ENCODE measurements at regions not wholly inside any gene's neighbourhood (a gene's known extent, or its start where the extent isn't known, plus 50 kb on each side); places are given as distances from the start of the nearest gene placed in this dataset.

GRCh38 chr10:100679327-100679726 is 66.1 kb upstream of the PAX2 start:
- DNase-seq (ENCODE audit: low spot score): no peak
- TF ChIP-seq CTCF (IDR thresholded peaks at IDR 0.05; ENCODE audit: extremely low read depth, missing control alignments): no peak

GRCh38 chr10:100683004-100683403 is 62.4 kb upstream of the PAX2 start:
- DNase-seq (ENCODE audit: low spot score): no peak
- TF ChIP-seq CTCF (IDR thresholded peaks at IDR 0.05; ENCODE audit: extremely low read depth, missing control alignments): no peak

GRCh38 chr10:100683545-100684300 is 61.7 kb upstream of the PAX2 start:
- TF ChIP-seq CTCF (IDR thresholded peaks at IDR 0.05; ENCODE audit: extremely low read depth, missing control alignments): no peak
- DNase-seq (ENCODE audit: low spot score): no peak

GRCh38 chr10:100684688-100685235 is 60.6 kb upstream of the PAX2 start:
- no peak for TF ChIP-seq CTCF (IDR thresholded peaks at IDR 0.05; ENCODE audit: extremely low read depth, missing control alignments)
- DNase-seq (ENCODE audit: low spot score): no peak

- no peak for DNase-seq (ENCODE audit: low spot score)
- no peak for TF ChIP-seq CTCF (IDR thresholded peaks at IDR 0.05; ENCODE audit: extremely low read depth, missing control alignments)
These were observed 60.1 kb upstream of the PAX2 start for GRCh38 chr10:100685331-100685730.

GRCh38 chr10:100687143-100688003 is 58.0 kb upstream of the PAX2 start:
- no peak for DNase-seq (ENCODE audit: low spot score)
- TF ChIP-seq CTCF (IDR thresholded peaks at IDR 0.05; ENCODE audit: extremely low read depth, missing control alignments): no peak

- DNase-seq (ENCODE audit: low spot score): no peak
- no peak for TF ChIP-seq CTCF (IDR thresholded peaks at IDR 0.05; ENCODE audit: extremely low read depth, missing control alignments)
These were observed 57.2 kb upstream of the PAX2 start for GRCh38 chr10:100688201-100688600.

All from GM20000 (cell line).